ENCODE measurements at regions not wholly inside any gene's neighbourhood (a gene's known extent, or its start where the extent isn't known, plus 50 kb on each side); places are given as distances from the start of the nearest gene placed in this dataset.
"Not testable (repeated sequence)": the region's sequence is repeated elsewhere in the genome, so short reads cannot be mapped to it uniquely, and the experiment has no call there.

- TF ChIP-seq REST (IDR thresholded peaks at IDR 0.05; ENCODE audit: borderline replicate concordance) (no peak), REST (CRISPR knock-in tag; IDR thresholded peaks at IDR 0.05; ENCODE audit: low read depth) (no peak)
These were observed 122.3 kb downstream of the HAUS1 start (continued) for GRCh38 chr18:46226461-46226860.

- WGBS (ENCODE audit: insufficient coverage, low coverage, missing lambda C conversion rate), result 89% methylated on average over 10 of the region's 11 CpGs
- H3K4me3 ChIP-seq; H4K20me1 ChIP-seq (replicated peaks; ENCODE audit: control insufficient read depth, insufficient read depth, low read length); H3K9me1 ChIP-seq (ENCODE audit: control insufficient read depth, insufficient read depth, low read length); H2AFZ ChIP-seq (ENCODE audit: low read depth, low read length); H3K36me3 ChIP-seq (ENCODE audit: control insufficient read depth, insufficient read depth, low read length); FAIRE-seq; intact Hi-C loops (cut with micrococcal nuclease); CTCF ChIA-PET (ENCODE audit: low intra/inter-chr PET ratio); DNase-seq (ENCODE audit: extremely low read depth in 1 of 4, low spot score in 3 of 4); BruUV-seq (replicated peaks); H3K9me3 ChIP-seq (replicated peaks; ENCODE audit: control insufficient read depth, insufficient read depth, low read depth, low read length); H3K4me2 ChIP-seq (ENCODE audit: insufficient read depth, low read length); ATAC-seq; H3K4me1 ChIP-seq (replicated peaks in 1 of 2; ENCODE audit: control insufficient read depth in 2 of 2, insufficient read depth in 2 of 2, low read length in 2 of 2); in situ Hi-C loops (cut with MboI); H3K27me3 ChIP-seq (ENCODE audit: control insufficient read depth in 2 of 2, insufficient read depth in 2 of 2, low read length in 2 of 2); H3K27ac ChIP-seq (ENCODE audit: extremely low read depth, low read depth, low read length); H3K9ac ChIP-seq (ENCODE audit: insufficient read depth in 1 of 2, low read depth in 2 of 2, low read length in 2 of 2): not testable (repeated sequence)
- POLR2A ChIA-PET, result interaction anchor here (0.6 to 0.9 kb wide), 2 partner anchors 10 to 56 kb away, joined by 3 to 4 read pairs; a partner anchor contains a TSS
- TF ChIP-seq ZNF121 (CRISPR knock-in tag; conservative IDR thresholded peaks at IDR 0.05), result peak; percentile 27; the same call in 1 of the 2 replicates
- H3K79me2 ChIP-seq (ENCODE audit: control insufficient read depth, insufficient read depth, low read length), result peaks cover 26% of the 10 kb centered on the region
These were observed 125.5 kb downstream of the HAUS1 start for GRCh38 chr18:46229641-46230040.
